HG03045 (cell line): ENCODE measurements at regions not wholly inside any gene's neighbourhood (a gene's known extent, or its start where the extent isn't known, plus 50 kb on each side); places are given as distances from the start of the nearest gene placed in this dataset.

Source experiments
- ATAC-seq: cut with Tn5 transposase; IDR thresholded peaks from one replicate; pipeline ENCODE4 v1.9.1; 2021; ENCODE audit warnings: mild to moderate bottlenecking, moderate library complexity; ENCODE audit not compliant: unreplicated experiment

GRCh38 chr14:62081012-62081612 is 318.9 kb downstream of the SNAPC1 start:
- ATAC-seq: peak; percentile 88

- no peak for ATAC-seq
These were observed 319.7 kb downstream of the SNAPC1 start for GRCh38 chr14:62081951-62082350.

- no peak for ATAC-seq
These were observed 320.6 kb downstream of the SNAPC1 start for GRCh38 chr14:62082779-62083178.

GRCh38 chr14:62084020-62084419 is 321.8 kb downstream of the SNAPC1 start:
- no peak for ATAC-seq

DNA sequence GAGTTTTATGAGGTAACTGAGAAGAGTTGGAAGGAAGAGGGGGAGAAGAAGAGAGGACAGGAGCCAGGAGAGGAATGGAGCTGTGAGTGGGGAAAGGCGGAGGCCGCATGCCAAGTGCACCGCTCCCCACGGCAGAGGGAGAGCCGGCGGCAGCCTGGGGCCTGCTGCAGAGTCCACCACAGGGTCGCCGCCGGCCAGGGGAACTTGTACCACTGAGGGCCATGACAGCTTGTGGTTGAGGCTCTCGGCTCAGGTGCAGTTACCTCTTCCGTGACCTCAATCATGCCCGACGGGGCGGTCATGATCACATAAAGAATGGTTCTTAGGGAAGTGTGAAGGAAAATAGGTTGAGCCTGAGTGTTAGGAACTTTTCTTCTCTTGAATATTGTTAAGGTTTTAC is 325.0 kb downstream of the SNAPC1 start:
- no peak for ATAC-seq

DNA sequence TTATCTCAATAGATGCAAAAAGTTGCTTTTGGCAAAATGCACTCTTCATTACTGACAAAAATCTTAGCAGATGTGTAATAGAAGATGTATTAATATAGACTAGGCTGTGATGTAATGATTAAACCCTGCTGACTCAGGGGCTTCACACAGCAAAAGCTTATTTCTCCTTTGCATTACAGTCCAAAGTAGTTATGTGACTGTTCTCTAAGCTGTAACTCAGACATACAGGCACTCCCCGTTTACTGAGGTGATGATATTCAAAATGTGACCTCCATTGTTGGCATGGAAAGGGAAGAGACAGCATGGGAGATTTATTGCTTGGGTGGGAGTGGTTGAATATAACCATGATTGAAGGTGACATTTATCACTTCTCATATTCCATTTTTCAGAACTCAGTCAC is 331.5 kb downstream of the SNAPC1 start:
- ATAC-seq: no peak

DNA sequence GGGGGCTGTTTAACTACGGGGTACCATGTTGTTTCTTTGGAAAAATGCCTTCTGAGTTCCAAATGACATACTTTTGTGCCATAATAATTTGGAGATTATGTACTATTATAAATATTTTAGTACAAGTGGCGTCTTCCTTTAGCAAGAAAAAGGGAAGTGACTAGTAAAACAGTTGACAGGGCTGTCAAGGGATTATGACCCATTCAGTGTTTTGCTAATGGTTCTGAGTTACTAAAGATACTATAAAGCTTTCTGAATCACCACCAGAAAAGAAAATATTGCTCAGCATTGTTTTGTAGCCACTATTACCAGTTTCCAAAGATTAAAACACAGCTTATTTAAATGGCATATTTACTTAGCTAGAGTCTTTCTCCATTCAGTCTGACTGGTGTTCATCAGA is 334.9 kb downstream of the SNAPC1 start:
- no peak for ATAC-seq

- no peak for ATAC-seq
These were observed 335.6 kb downstream of the SNAPC1 start for GRCh38 chr14:62097824-62098223.

- ATAC-seq: no peak
These were observed 336.1 kb downstream of the SNAPC1 start for GRCh38 chr14:62098357-62098756.

DNA sequence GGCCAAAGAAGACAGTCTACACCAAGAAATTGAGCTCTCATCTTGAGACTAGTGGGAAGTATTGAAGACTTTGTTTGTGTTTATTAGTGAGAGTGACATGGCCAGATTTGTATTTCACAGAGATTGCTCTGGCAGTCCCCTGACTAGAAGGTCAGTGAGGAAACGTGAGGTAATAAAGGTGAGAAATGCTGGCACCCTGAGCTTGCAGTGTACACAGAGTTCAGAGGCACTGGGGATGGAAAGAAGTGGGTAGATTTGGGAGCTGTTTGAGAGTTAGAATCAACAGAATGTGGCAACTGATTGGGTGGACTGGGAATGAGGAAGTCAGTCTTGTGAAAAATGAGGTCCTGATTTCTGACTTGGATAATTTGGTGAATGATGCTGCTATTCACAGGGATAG is 336.9 kb downstream of the SNAPC1 start:
- no peak for ATAC-seq

DNA sequence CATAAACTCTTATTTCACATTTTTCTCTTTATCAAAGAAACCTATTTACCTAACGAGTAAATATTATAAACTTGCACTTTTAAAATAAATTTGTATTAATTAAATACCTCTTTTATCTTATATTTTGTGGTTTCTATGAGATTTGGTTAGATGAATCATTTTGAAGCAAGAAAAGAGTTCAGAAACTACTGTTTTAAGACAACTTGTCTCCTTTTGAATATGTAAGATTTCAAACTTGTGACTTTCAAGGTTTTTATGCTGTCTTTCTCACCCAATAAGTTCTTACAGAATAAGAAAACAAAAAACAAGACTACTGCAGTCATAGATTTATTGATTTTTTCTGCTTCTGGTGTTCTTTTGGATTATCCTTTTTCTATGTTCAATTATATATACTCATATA is 339.0 kb downstream of the SNAPC1 start:
- no peak for ATAC-seq

DNA sequence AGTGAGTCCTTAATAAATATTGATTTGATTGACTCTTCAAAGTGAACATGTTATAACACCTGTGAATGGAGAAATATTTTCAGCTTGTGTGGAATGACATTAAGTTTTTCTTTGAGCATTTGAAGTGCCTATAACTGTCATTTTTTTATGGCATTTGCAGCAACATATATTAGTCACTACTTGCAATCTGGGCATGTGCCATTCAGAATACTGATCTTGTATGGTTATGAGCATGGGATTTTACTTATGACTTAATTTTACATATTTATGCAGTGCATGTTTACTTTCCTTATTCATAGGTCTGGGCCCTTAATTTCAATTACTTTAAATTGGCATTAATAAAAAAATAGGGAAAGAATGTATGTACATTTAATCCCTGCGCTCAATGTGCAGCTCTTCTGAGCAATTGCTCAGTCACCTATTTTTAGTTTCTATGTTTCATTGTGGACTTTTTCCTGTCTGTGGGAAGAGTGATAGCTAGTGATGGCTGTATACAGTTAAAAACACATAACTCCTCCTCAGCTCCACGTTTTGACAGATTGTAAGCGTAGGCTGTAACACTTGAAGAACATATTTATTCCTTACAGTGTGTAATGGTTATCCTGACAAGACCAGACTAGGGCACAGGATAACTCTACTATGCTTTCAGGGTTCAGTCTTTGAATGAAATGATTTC is 339.6 kb downstream of the SNAPC1 start:
- ATAC-seq: no peak

DNA sequence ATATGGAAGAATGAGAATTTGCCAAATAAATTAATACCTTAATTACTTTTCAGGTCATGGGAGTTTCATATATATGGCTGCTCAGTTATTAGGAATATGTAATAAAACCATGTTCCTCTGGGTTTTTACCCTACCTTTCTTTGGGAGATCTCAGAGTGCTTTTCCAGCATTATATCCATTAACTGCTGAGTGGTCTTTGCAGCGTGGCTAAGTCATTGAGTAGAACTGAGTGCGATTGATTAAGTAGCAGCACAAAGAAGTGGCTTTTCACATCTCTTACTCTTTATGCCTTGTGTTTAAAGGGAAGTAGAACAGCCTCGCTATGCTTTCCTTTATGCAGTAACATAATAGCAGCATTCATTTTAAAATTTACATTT is 340.1 kb downstream of the SNAPC1 start:
- no peak for ATAC-seq

- no peak for ATAC-seq
These were observed 341.2 kb downstream of the SNAPC1 start for GRCh38 chr14:62103464-62103863.

GRCh38 chr14:62110941-62111340 is 348.7 kb downstream of the SNAPC1 start:
- no peak for ATAC-seq

- ATAC-seq: peak; percentile 86
These were observed 355.0 kb downstream of the SNAPC1 start for GRCh38 chr14:62117010-62117750.

DNA sequence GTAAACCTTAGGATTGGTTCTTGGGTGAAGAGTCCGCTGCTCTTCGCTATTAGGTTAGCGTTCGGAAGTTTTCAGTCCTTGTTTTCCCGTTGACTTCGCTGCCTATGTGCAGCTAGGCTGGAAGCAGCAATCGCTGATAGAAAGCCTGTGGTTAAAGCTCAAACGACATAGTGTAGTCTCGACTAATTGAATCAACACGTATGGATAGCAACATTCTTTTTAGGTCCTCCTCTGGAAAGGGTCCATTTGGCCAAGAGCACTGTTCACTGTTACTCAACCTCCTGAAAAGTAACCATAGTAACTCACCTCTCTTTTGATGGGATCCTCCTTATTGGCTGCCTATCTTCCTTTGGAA is 355.5 kb downstream of the SNAPC1 start:
- no peak for ATAC-seq

- ATAC-seq: no peak
These were observed 356.2 kb downstream of the SNAPC1 start for GRCh38 chr14:62118461-62118860.

DNA sequence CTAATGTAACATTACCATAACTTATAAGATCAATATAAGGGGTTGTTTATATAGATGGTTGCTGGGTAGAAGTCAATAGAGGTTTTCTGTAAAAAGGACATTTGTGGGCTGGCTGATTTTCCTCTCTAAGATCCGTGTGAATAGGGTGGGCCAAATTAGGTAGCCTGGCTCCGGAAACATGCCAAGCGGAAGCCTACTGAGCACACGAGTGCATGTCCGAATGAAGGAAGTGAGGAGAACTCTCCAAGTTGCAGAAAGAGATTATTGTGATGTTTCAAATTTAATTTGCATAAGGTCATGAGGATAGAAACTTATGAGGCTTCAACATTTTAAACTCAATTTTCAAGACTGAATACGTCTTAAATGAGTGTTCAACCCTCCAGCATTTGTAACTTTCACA is 356.7 kb downstream of the SNAPC1 start:
- no peak for ATAC-seq

- ATAC-seq: peak; percentile 62
These were observed 361.7 kb downstream of the SNAPC1 start for GRCh38 chr14:62123961-62124360.

DNA sequence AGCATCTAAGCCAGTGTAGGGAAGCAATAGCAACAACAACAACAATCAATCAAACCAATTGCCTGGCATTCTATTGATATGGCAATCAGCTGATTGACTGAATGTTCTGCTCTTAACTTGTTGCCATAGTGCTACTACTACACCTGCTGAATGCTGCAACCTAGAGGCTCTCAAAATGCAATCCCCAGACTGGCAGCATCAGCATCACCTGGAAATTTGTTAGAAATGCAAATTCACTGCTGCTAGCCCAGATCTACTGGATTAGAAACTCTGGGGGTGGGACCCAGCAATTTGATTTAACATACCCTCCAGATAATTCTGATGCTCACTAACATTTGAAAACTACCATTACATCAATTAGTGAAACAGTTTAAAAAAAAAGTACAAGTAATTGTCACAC is 363.6 kb downstream of the SNAPC1 start:
- no peak for ATAC-seq

GRCh38 chr14:62126879-62127478 is 364.8 kb downstream of the SNAPC1 start:
- no peak for ATAC-seq
